A673 (cell line): ENCODE measurements at regions not wholly inside any gene's neighbourhood (a gene's known extent, or its start where the extent isn't known, plus 50 kb on each side); places are given as distances from the start of the nearest gene placed in this dataset.
"Not testable (repeated sequence)": the region's sequence is repeated elsewhere in the genome, so short reads cannot be mapped to it uniquely, and the experiment has no call there.

Source experiments
- BruUV-seq: library from RNA; stranded (reverse); fragments of 400-500 nt; replicated peaks from 2 replicates; lab custom pipeline; 2021; lab: Mats Ljungman, UMichigan
- CTCF ChIA-PET: fragments of 300-600 bp; sonication (Branson Sonifier 250); formaldehyde crosslinking; loops from one replicate; lab custom pipeline; 2022; ENCODE audit warnings: antibody characterized with exemption; lab: Charles Lee
- POLR2A ChIA-PET: fragments of 300-600 bp; sonication (Branson Sonifier 250); formaldehyde crosslinking; loops from one replicate; lab custom pipeline; 2022; ENCODE audit warnings: antibody characterized with exemption; ENCODE audit not compliant: low non-redundant PET; lab: Charles Lee
- DNase-seq: peaks from one replicate; pipeline ENCODE4 v3.0.0-alpha.2; 2015; ENCODE audit warnings: low spot score
- H3K27ac ChIP-seq: fragments of 200-600 bp; sonication (generic); 2 replicates; pipeline ENCODE4 v1.5.1; 2016; ENCODE audit warnings: mixed run types, low read depth, mild to moderate bottlenecking, mixed read lengths, antibody characterized with exemption, low read length; ENCODE audit not compliant: poor library complexity, severe bottlenecking
- H3K27me3 ChIP-seq: fragments of 200-600 bp; sonication (generic); replicated peaks from 2 replicates; pipeline ENCODE4 v1.6.1; 2017; ENCODE audit warnings: mixed run types, low read depth, mild to moderate bottlenecking, mixed read lengths, antibody characterized with exemption, low read length; ENCODE audit not compliant: insufficient read depth, poor library complexity
- H3K36me3 ChIP-seq: fragments of 200-600 bp; sonication (generic); 2 replicates; pipeline ENCODE4 v1.6.1; 2016; ENCODE audit warnings: mixed run types, mild to moderate bottlenecking, mixed read lengths, antibody characterized with exemption, low read length; ENCODE audit not compliant: insufficient read depth, poor library complexity, severe bottlenecking
- H3K4me1 ChIP-seq: fragments of 200-600 bp; sonication (generic); 2 replicates; pipeline ENCODE4 v1.6.1; 2017; ENCODE audit warnings: mixed run types, mild to moderate bottlenecking, mixed read lengths, antibody characterized with exemption, low read length; ENCODE audit not compliant: insufficient read depth, poor library complexity, severe bottlenecking
- H3K4me3 ChIP-seq: fragments of 200-600 bp; sonication (generic); 2 replicates; pipeline ENCODE4 v1.5.1; 2016; ENCODE audit warnings: low read depth, mixed run types, mild to moderate bottlenecking, mixed read lengths, low read length; ENCODE audit not compliant: poor library complexity, severe bottlenecking
- H3K9me3 ChIP-seq: fragments of 200-600 bp; sonication (generic); 2 replicates; pipeline ENCODE4 v1.6.1; 2016; ENCODE audit warnings: mixed run types, low read depth, mild to moderate bottlenecking, mixed read lengths, antibody characterized with exemption, low read length; ENCODE audit not compliant: poor library complexity, severe bottlenecking
- EZH2 ChIP-seq: fragments of 200-600 bp; sonication (generic); IDR thresholded peaks from 2 replicates; pipeline ENCODE4 v1.6.1; 2017; ENCODE audit warnings: borderline replicate concordance, low read depth, mild to moderate bottlenecking, mixed read lengths, antibody characterized with exemption, low read length; ENCODE audit not compliant: poor library complexity, severe bottlenecking
- intact Hi-C: fragments of 100-400 bp; cut with micrococcal nuclease; formaldehyde crosslinking; loops from one replicate; pipeline ENCODE4 v1.10.0; 2022; ENCODE audit not compliant: unreplicated experiment
- TF ChIP-seq, protein P1 (sequence below): fragments of 300-800, 200-600 bp; sonication (generic); conservative IDR thresholded peaks from 2 replicates; pipeline ENCODE4 v1.5.1; 2017; ENCODE audit warnings: low read depth, mild to moderate bottlenecking, antibody characterized with exemption, low read length, moderate library complexity, mixed read lengths

DNA sequence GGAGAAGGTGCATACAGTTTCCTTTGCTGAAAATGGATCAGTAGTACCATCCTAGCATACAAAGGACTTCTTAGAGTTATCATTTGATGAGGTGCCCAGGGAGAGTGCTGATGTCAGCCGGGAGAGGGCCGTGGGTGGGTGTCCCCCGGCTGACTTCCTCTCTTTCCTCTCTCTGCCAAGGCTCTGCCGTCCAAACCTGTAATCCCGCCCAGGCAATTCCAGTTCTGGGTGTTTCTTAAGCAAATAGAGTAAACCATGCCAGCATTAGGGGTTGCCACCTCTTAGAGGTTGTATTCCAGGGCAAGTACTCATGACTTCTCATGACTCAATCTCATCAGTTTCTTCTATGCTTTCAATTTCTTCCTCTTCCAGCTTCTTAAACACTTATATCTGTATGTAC lies 117.2 kb downstream of the GATA6 start:
- DNase-seq: no peak
- H3K36me3 ChIP-seq: no peaks in the 10 kb centered on the region
- H3K27ac ChIP-seq: no peak overlapping the region
- intact Hi-C loops: no loop called here
- ChIA-PET POLR2A (no interaction called here), CTCF (no interaction called here)
- no peak overlapping the region for H3K4me3 ChIP-seq
- no peak for TF ChIP-seq EZH2
- TF ChIP-seq, protein P1, sequence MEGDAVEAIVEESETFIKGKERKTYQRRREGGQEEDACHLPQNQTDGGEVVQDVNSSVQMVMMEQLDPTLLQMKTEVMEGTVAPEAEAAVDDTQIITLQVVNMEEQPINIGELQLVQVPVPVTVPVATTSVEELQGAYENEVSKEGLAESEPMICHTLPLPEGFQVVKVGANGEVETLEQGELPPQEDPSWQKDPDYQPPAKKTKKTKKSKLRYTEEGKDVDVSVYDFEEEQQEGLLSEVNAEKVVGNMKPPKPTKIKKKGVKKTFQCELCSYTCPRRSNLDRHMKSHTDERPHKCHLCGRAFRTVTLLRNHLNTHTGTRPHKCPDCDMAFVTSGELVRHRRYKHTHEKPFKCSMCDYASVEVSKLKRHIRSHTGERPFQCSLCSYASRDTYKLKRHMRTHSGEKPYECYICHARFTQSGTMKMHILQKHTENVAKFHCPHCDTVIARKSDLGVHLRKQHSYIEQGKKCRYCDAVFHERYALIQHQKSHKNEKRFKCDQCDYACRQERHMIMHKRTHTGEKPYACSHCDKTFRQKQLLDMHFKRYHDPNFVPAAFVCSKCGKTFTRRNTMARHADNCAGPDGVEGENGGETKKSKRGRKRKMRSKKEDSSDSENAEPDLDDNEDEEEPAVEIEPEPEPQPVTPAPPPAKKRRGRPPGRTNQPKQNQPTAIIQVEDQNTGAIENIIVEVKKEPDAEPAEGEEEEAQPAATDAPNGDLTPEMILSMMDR: no peak
- no TSS peak for BruUV-seq
- no peaks in the 10 kb centered on the region for H3K4me1 ChIP-seq
- peaks cover 13% of the 10 kb centered on the region for H3K27me3 ChIP-seq
- H3K9me3 ChIP-seq: no peaks in the 10 kb centered on the region

DNA sequence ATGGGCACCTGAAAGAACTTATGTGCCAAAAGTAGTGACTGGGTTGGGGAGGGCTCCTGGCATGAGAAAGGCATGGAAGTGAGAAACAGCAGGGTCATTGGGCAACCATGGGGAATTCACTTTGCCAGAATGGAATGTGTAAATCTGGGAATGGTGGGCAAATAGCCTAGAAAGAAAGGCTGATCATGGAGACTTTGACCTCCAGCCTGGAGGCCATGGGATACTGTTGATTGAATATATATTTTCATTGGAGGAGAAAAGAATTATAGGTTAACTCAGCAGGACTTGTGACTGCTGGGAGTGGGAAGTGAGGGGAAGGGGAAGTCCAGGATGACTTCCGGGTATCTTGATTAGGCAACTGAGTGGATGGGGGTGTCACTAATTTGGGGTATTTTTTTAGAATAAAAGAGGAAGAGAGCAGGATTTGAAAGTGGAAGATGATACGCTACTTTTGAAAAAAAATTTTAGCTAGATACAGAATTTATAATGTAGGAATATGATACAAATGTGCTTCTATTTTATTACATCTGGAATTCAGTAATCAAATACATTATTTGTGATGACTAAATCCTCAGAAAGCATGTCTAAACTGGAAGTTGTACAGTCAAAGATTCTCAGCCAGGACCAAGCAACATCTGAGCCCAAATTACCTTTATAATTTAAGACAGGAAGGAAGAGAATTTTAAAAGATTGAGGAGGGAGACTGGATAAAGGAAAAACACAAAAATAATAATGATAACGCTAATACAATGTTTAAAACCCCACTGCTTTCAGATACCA lies 116.2 kb downstream of the GATA6 start:
- H3K9me3 ChIP-seq: no peaks in the 10 kb centered on the region
- BruUV-seq: no TSS peak
- no peaks in the 10 kb centered on the region for H3K36me3 ChIP-seq
- no peak for DNase-seq
- intact Hi-C loops: no loop called here
- no peak overlapping the region for H3K4me3 ChIP-seq
- POLR2A ChIA-PET: no interaction called here
- no peaks in the 10 kb centered on the region for H3K4me1 ChIP-seq
- no peak overlapping the region for H3K27ac ChIP-seq
- CTCF ChIA-PET: no interaction called here
- TF ChIP-seq EZH2: no peak
- TF ChIP-seq, protein P1: no peak
- H3K27me3 ChIP-seq: peaks cover 7% of the 10 kb centered on the region

DNA sequence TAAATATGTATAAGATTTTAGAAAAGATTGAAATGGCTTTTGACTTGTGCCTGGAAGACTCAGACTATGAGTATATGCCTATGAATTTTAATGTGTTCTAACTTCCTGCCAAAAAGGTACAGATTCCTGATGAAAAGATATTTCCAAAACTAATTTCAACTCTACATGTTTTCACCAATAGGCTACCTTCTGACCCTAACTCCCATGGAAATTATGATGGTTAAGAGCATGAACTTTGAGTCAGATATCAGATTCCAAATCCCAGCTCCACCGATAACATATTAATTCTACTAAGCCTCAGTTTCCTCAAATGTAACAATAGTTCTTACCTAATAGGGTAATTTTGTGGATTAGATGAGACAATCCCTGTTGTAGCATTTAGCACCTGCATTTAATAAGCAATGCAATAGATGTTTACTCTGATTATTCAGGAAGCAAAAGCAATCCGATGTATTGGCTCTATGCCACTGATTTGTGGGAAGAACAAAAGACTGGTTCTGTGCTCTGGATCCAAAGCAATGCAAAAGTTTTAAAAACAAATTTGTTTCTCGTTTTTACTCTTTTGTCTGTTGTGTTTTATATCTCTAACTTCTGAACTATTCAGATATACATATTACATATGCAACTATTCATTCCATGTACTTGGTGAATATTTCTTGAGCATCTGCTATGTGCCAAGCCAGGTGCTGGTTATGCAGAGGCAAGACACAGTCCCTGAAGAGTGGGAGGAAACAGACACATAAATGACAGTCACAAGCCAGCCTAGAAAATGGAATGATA lies 115.4 kb downstream of the GATA6 start:
- H3K9me3 ChIP-seq: no peaks in the 10 kb centered on the region
- POLR2A ChIA-PET: no interaction called here
- DNase-seq: no peak
- H3K4me1 ChIP-seq: no peaks in the 10 kb centered on the region
- H3K36me3 ChIP-seq: no peaks in the 10 kb centered on the region
- no TSS peak for BruUV-seq
- H3K27ac ChIP-seq: no peak overlapping the region
- intact Hi-C loops: no loop called here
- peaks cover 4% of the 10 kb centered on the region for H3K27me3 ChIP-seq
- CTCF ChIA-PET: no interaction called here
- TF ChIP-seq EZH2: no peak
- TF ChIP-seq, protein P1: no peak
- no peak overlapping the region for H3K4me3 ChIP-seq

DNA sequence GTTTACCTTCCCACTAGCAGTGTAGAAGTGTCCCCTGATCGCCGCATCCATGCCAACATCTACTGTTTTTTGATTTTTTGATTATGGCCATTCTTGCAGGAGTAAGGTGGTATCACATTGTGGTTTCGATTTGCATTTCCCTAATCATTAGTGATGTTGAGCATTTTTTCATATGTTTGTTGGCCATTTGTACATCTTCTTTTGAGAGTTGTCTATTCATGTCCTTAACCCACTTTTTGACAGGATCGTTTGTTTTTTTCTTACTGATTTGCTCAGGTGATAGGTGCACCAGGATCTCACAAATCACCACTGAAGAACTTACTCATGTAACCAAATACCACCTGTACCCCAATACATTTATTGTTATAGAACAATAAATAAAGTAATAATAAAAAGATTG lies 114.5 kb downstream of the GATA6 start:
- intact Hi-C loops, BruUV-seq, H3K27me3 ChIP-seq, H3K4me1 ChIP-seq, H3K36me3 ChIP-seq, H3K4me3 ChIP-seq, DNase-seq, H3K9me3 ChIP-seq, POLR2A ChIA-PET, H3K27ac ChIP-seq, CTCF ChIA-PET: not testable (repeated sequence)
